WERI-Rb-1 (cell line): ENCODE measurements at regions not wholly inside any gene's neighbourhood (a gene's known extent, or its start where the extent isn't known, plus 50 kb on each side); places are given as distances from the start of the nearest gene placed in this dataset.

Experiments
- DNase-seq: peaks from one replicate; pipeline ENCODE4 v3.0.0-alpha.2; 2020
- H3K27ac ChIP-seq: fragments of 250-450 bp; sonication (Bioruptor Pico); 2 replicates; pipeline ENCODE4 v1.5.1; 2020; ENCODE audit warnings: mild to moderate bottlenecking, moderate library complexity
- H3K27me3 ChIP-seq: fragments of 250-450 bp; sonication (Bioruptor Pico); 2 replicates; pipeline ENCODE4 v1.5.1; 2021; ENCODE audit warnings: mild to moderate bottlenecking, low read depth, moderate library complexity; ENCODE audit not compliant: insufficient read depth, severe bottlenecking
- H3K36me3 ChIP-seq: fragments of 250-450 bp; sonication (Bioruptor Pico); 2 replicates; pipeline ENCODE4 v1.5.1; 2020; ENCODE audit warnings: mild to moderate bottlenecking, moderate library complexity
- H3K4me3 ChIP-seq: 2 replicates; pipeline ENCODE4 v1.5.1; 2011; ENCODE audit warnings: low read depth, mild to moderate bottlenecking, control low read depth, low read length
- H3K9me3 ChIP-seq: fragments of 250-450 bp; sonication (Bioruptor Pico); 2 replicates; pipeline ENCODE4 v1.5.1; 2021; ENCODE audit warnings: mild to moderate bottlenecking, moderate library complexity; ENCODE audit not compliant: severe bottlenecking
- CTCF ChIP-seq: IDR thresholded peaks from 2 replicates; pipeline ENCODE4 v1.5.1; 2011; ENCODE audit warnings: low read depth, mild to moderate bottlenecking, control low read depth, inconsistent platforms, low read length

- DNase-seq, result no peak
- Histone ChIP-seq H3K27me3 (no peaks in the 10 kb centered on the region), H3K4me3 (no peak overlapping the region), H3K27ac (no peak overlapping the region), H3K36me3 (no peaks in the 10 kb centered on the region), H3K9me3 (no peaks in the 10 kb centered on the region)
- TF ChIP-seq CTCF, result no peak
Measured at GRCh38 chr5:106412606-106413005, 1258.1 kb downstream of the EFNA5 start.

GRCh38 chr5:106408570-106408969 is 1262.2 kb downstream of the EFNA5 start:
- H3K36me3 ChIP-seq, result no peaks in the 10 kb centered on the region
- TF ChIP-seq CTCF, result no peak
- no peak overlapping the region for H3K27ac ChIP-seq
- no peak overlapping the region for H3K4me3 ChIP-seq
- H3K9me3 ChIP-seq, result no peaks in the 10 kb centered on the region
- H3K27me3 ChIP-seq, result no peaks in the 10 kb centered on the region
- no peak for DNase-seq

GRCh38 chr5:106408141-106408540 is 1262.6 kb downstream of the EFNA5 start:
- no peak overlapping the region for H3K27ac ChIP-seq
- TF ChIP-seq CTCF, result no peak
- no peaks in the 10 kb centered on the region for H3K27me3 ChIP-seq
- no peak for DNase-seq
- no peak overlapping the region for H3K4me3 ChIP-seq
- no peaks in the 10 kb centered on the region for H3K36me3 ChIP-seq
- no peaks in the 10 kb centered on the region for H3K9me3 ChIP-seq

- no peak for TF ChIP-seq CTCF
- Histone ChIP-seq H3K9me3 (no peaks in the 10 kb centered on the region), H3K36me3 (no peaks in the 10 kb centered on the region), H3K27me3 (no peaks in the 10 kb centered on the region), H3K4me3 (no peak overlapping the region), H3K27ac (no peak overlapping the region)
- DNase-seq, result no peak
Measured at GRCh38 chr5:106401561-106401960, 1269.2 kb downstream of the EFNA5 start.

GRCh38 chr5:106399391-106399790 is 1271.3 kb downstream of the EFNA5 start:
- Histone ChIP-seq H3K9me3 (no peaks in the 10 kb centered on the region), H3K27me3 (no peaks in the 10 kb centered on the region), H3K27ac (no peak overlapping the region), H3K36me3 (no peaks in the 10 kb centered on the region), H3K4me3 (no peak overlapping the region)
- TF ChIP-seq CTCF, result no peak
- DNase-seq, result no peak

GRCh38 chr5:106397700-106398099 is 1273.0 kb downstream of the EFNA5 start:
- H3K9me3 ChIP-seq, result no peaks in the 10 kb centered on the region
- DNase-seq, result no peak
- no peak overlapping the region for H3K27ac ChIP-seq
- no peak overlapping the region for H3K4me3 ChIP-seq
- H3K36me3 ChIP-seq, result no peaks in the 10 kb centered on the region
- H3K27me3 ChIP-seq, result no peaks in the 10 kb centered on the region
- no peak for TF ChIP-seq CTCF
